HepG2 (cell line): ENCODE measurements at regions not wholly inside any gene's neighbourhood (a gene's known extent, or its start where the extent isn't known, plus 50 kb on each side); places are given as distances from the start of the nearest gene placed in this dataset.
A peak's percentile ranks its signal among the peaks of the same experiment; 100 is the strongest.

ENCODE experiments used
- CCAR2 ChIP-seq: fragments of 200-400 bp; formaldehyde crosslinking; optimal IDR thresholded peaks from 2 replicates; pipeline ENCODE3; 2018; ENCODE audit warnings: low read depth, mild to moderate bottlenecking, low read length, moderate library complexity
- CEBPG ChIP-seq: IDR thresholded peaks from 2 replicates; pipeline ENCODE4 v1.6.1; 2016
- FOSL1 ChIP-seq: sonication (generic); formaldehyde crosslinking; IDR thresholded peaks from 2 replicates; pipeline ENCODE4 v1.9.0; 2021; ENCODE audit warnings: missing genetic modification reagents, borderline replicate concordance
- FOXK1 ChIP-seq: sonication (generic); formaldehyde crosslinking; IDR thresholded peaks from 2 replicates; pipeline ENCODE4 v1.4.0; 2020; ENCODE audit warnings: low read depth, missing genetic modification reagents, borderline replicate concordance
- GATAD2A ChIP-seq: IDR thresholded peaks from 2 replicates; pipeline ENCODE4 v1.6.1; 2016
- HMG20A ChIP-seq: IDR thresholded peaks from 2 replicates; pipeline ENCODE4 v1.6.1; 2016; ENCODE audit warnings: borderline replicate concordance
- HOXA9 ChIP-seq: sonication (generic); formaldehyde crosslinking; IDR thresholded peaks from 2 replicates; pipeline ENCODE4 v1.8.1; 2022; ENCODE audit warnings: missing genetic modification reagents, mild to moderate bottlenecking, moderate library complexity, borderline replicate concordance
- IKZF1 ChIP-seq: fragments of 450-650 bp; IDR thresholded peaks from 2 replicates; pipeline ENCODE4 v1.7.1; 2016
- KDM4B ChIP-seq: sonication (generic); formaldehyde crosslinking; IDR thresholded peaks from 2 replicates; pipeline ENCODE4 v1.4.0; 2020; ENCODE audit warnings: missing genetic modification reagents
- KLF12 ChIP-seq: sonication (generic); formaldehyde crosslinking; IDR thresholded peaks from 2 replicates; pipeline ENCODE4 v1.4.0; 2020; ENCODE audit warnings: missing genetic modification reagents, borderline replicate concordance
- MYC ChIP-seq: sonication (generic); formaldehyde crosslinking; IDR thresholded peaks from 2 replicates; pipeline ENCODE4 v1.9.0; 2021; ENCODE audit warnings: missing genetic modification reagents, borderline replicate concordance
- NFYB ChIP-seq: sonication (generic); formaldehyde crosslinking; IDR thresholded peaks from 2 replicates; pipeline ENCODE4 v1.4.0; 2020; ENCODE audit warnings: missing genetic modification reagents
- NR3C1 ChIP-seq: sonication (generic); formaldehyde crosslinking; IDR thresholded peaks from 2 replicates; pipeline ENCODE4 v1.4.0; 2020; ENCODE audit warnings: missing genetic modification reagents
- RARA ChIP-seq: IDR thresholded peaks from 2 replicates; pipeline ENCODE4 v1.6.1; 2016; ENCODE audit warnings: missing genetic modification reagents, missing compliant biosample characterization
- RXRA ChIP-seq: sonication (generic); formaldehyde crosslinking; IDR thresholded peaks from 2 replicates; pipeline ENCODE4 v1.5.1; 2020; ENCODE audit warnings: missing genetic modification reagents
- SAFB2 ChIP-seq: sonication (generic); formaldehyde crosslinking; IDR thresholded peaks from 2 replicates; pipeline ENCODE4 v1.5.1; 2020; ENCODE audit warnings: missing genetic modification reagents, low read depth, mild to moderate bottlenecking, borderline replicate concordance
- SOX5 ChIP-seq: IDR thresholded peaks from 2 replicates; pipeline ENCODE4 v1.6.1; 2016; ENCODE audit warnings: borderline replicate concordance
- ZFP82 ChIP-seq: sonication (generic); formaldehyde crosslinking; IDR thresholded peaks from 2 replicates; pipeline ENCODE4 v1.5.1; 2020; ENCODE audit warnings: mild to moderate bottlenecking, missing genetic modification reagents, borderline replicate concordance
- ZNF12 ChIP-seq: sonication (generic); formaldehyde crosslinking; IDR thresholded peaks from 2 replicates; pipeline ENCODE4 v1.5.0; 2020; ENCODE audit warnings: missing genetic modification reagents
- ZNF879 ChIP-seq: sonication (generic); formaldehyde crosslinking; IDR thresholded peaks from 2 replicates; pipeline ENCODE4 v1.8.1; 2023; ENCODE audit warnings: missing genetic modification reagents
- TF ChIP-seq, protein P1 (sequence below): IDR thresholded peaks from 2 replicates; pipeline ENCODE4 v1.6.1; 2016; ENCODE audit warnings: low read depth, borderline replicate concordance
- TF ChIP-seq, protein P2 (sequence below): sonication (generic); formaldehyde crosslinking; IDR thresholded peaks from 2 replicates; pipeline ENCODE4 v1.8.1; 2023; ENCODE audit warnings: mild to moderate bottlenecking, inconsistent platforms, moderate library complexity, missing genetic modification reagents, borderline replicate concordance
- TF ChIP-seq, protein P3 (sequence below): sonication (generic); formaldehyde crosslinking; IDR thresholded peaks from 2 replicates; pipeline ENCODE4 v1.4.0; 2020; ENCODE audit warnings: missing genetic modification reagents

DNA sequence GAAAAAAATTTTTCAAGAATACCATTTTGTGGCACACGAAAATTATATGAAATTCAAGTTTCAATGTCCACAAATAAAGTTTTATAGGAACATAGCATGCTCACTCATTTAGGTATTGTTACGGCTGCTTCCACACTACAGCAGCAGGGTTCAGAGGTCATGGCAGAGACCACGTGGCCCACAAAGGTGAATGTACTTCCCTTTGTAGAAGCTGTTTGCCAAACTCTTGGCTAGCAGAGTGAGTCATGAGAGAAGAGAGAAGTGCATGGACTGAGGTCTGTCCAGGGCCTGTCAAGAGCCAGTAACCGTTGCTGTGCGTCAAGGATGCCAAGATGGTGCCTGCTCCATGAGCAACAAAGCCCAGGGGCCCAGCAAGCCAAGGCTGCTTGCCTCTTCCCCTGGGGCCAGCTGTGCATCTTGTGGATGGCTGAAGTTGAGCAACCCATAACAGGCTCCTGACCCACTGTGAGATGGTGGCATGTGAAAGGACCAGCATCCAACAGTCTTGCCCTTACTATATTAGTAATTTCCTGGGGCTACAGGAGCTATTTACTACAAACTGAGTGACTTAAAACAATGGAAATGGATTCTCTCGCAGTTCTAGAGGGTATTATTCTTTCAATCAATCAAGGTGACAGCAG lies 64.8 kb upstream of the ATP5PO start (continued):
- TF ChIP-seq, protein P1, sequence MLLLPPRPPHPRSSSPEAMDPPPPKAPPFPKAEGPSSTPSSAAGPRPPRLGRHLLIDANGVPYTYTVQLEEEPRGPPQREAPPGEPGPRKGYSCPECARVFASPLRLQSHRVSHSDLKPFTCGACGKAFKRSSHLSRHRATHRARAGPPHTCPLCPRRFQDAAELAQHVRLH (CRISPR knock-in tag): no peak
- TF ChIP-seq FOSL1 (CRISPR knock-in tag) (peak; percentile 66; the same call in 1 of the 2 replicates), HMG20A (CRISPR knock-in tag) (peak; percentile 42; the same call in 1 of the 2 replicates), ZFP82 (CRISPR knock-in tag) (no peak), RARA (CRISPR knock-in tag) (peak; percentile 45; the same call in 1 of the 2 replicates), ZNF879 (CRISPR knock-in tag) (no peak), SAFB2 (CRISPR knock-in tag) (no peak), MYC (CRISPR knock-in tag) (peak; percentile 60), CEBPG (0 out of 2 replicates have a peak, but pooled peaks have one; percentile 10), NR3C1 (no peak), IKZF1 (no peak), NFYB (no peak), HOXA9 (CRISPR knock-in tag) (no peak), SOX5 (peak; percentile 43; the same call in 1 of the 2 replicates), CCAR2 (no peak), ZNF12 (CRISPR knock-in tag) (no peak), KDM4B (CRISPR knock-in tag) (no peak), GATAD2A (CRISPR knock-in tag) (no peak; the same call in 1 of the 2 replicates), KLF12 (CRISPR knock-in tag) (no peak), FOXK1 (peak; percentile 26; the same call in 1 of the 2 replicates), RXRA (no peak; the same call in 1 of the 2 replicates)
- TF ChIP-seq, protein P2, sequence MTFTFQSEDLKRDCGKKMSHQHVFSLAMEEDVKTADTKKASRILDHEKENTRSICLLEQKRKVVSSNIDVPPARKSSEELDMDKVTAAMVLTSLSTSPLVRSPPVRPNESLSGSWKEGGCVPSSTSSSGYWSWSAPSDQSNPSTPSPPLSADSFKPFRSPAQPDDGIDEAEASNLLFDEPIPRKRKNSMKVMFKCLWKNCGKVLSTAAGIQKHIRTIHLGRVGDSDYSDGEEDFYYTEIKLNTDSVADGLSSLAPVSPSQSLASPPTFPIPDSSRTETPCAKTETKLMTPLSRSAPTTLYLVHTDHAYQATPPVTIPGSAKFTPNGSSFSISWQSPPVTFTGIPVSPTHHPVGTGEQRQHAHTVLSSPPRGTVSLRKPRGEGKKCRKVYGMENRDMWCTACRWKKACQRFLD (CRISPR knock-in tag): no peak
- TF ChIP-seq, protein P3, sequence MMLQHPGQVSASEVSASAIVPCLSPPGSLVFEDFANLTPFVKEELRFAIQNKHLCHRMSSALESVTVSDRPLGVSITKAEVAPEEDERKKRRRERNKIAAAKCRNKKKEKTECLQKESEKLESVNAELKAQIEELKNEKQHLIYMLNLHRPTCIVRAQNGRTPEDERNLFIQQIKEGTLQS (CRISPR knock-in tag): peak; percentile 35; the same call in 1 of the 2 replicates
